TTC549 (cell line): ENCODE measurements at regions not wholly inside any gene's neighbourhood (a gene's known extent, or its start where the extent isn't known, plus 50 kb on each side); places are given as distances from the start of the nearest gene placed in this dataset.
"Not testable (repeated sequence)": the region's sequence is repeated elsewhere in the genome, so short reads cannot be mapped to it uniquely, and the experiment has no call there.

ENCODE experiments used
- FAIRE-seq: peaks from 2 replicates; lab custom pipeline; 2012; peaks lifted over from hg19 to GRCh38; lab: Jason Lieb, UNC

DNA sequence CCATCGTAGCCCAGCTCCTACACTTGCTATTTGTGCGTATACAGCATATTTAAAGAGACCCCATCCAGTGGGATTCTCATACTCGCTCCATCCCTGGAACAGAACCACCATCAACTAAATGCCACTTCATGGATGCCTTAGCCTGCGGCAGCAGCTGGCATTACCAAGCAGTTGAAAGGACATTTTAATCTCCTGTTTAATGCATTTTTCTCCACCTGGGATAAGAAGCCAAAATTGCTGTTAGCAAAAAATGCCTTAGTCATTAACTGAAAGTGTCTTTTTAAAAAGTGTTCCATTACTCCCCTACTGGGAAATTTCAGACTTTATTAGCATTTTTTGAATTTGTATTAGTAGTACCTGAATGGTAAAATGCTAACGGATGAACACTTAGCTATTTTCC is 662.6 kb upstream of the MEF2C start:
- FAIRE-seq = no peak

DNA sequence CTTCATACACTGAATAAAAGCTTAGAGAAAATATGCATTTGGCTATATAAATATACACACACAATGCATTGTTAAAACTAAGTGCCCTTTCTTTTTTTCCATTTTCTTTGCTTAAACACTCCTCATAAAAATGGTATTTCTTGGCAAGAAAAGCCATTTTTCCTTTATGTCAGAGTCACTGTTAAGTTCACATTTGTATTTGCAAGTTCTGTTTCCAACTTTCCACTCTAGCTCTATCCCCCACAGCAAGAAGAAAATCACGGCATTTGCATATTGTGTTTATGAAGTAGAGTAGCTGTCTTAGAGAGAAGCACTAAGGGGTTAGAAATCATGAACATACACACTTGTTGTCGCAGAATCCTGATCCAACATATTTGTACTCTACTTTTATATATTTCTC is 662.1 kb upstream of the MEF2C start:
- no peak for FAIRE-seq

DNA sequence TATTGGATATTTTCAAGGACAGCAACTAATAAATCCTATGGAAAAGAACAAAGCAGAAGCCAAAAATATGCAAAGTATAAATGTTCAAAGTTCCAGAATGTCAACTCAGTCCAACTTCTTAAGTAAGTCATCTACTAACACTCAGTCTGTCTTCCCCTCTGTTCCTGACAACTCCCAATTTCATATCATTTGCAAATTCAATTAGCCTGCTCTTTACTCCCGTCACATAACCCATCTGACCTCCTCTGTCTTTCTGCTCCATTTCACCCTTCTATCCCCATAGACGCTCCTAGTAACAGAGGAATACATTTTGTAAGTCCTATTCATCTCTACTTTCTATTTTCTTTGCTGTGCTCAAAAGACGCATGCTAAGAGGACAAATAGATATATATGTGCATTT is 659.8 kb upstream of the MEF2C start:
- no peak for FAIRE-seq

DNA sequence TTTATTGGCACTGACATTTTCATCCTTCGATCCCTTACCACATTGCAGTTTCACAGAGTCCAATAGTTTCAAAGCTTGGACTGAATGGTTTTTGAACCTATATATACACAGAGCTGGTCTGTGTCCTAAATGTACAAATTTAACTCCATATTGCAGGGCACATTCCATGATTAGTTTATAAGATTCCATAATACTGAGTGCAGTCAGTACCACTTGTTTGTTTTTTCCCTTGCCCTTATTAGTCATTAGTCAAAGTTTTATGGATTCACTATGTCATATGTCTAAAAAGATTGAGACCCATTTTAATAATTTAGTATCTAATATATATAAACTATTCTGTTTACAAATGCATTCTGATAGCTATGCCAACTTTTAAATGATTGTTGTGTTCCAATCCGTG is 654.8 kb upstream of the MEF2C start:
- no peak for FAIRE-seq

DNA sequence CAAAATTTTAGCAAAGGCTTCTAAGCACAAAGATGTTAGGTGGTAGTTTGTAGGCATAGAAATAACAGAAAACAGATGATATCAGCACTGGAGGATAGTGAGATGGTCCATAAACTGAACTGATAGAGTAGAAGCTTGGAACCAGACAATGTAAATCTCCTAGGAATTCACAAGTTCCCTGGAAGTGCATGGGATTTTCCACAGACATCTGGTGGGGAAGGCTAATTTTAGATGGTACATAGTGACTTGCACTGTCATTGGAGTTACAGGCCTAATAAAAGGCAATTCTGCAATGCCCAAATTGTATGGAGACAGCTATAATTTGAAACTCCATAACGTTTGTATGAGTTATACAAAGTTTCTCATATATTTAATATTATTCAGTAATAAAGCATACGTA is 653.0 kb upstream of the MEF2C start:
- no peak for FAIRE-seq

DNA sequence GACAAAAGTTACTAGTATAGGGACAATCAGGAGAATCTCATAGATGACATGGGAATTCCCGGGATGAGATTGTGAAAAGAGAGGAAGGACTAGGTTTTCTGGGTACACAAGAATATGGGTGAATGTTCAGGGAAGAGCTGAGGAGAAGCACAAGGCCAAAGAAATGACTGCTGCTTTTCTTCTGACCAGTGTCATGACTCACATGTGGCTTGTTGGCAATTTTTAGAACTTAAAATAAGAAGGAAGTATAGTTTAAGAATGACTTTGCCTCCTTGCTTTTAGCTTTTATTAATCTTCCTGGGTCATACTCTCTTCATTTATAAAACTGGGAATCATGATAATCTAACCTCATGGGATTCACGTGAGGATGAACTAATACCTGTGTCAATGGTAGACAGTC is 652.4 kb upstream of the MEF2C start:
- FAIRE-seq = no peak

DNA sequence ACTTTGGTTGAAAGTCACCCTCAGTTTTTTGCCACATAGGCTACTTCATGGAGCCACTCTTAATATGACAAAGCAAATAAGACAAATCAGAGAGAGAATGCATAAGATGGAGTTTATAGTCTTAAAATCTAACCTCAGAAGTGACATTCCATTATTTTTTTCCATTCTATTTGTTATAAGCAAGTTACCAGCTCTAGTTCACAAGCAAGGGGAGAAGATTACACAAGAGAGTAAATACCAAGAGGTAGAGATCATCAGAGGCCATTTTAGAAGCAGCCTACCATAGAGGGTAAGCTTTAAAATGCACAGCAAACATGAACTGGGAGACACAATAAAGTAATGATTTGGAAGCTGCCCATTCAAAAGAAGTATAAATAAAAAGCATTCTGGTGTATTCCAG is 651.3 kb upstream of the MEF2C start:
- no peak for FAIRE-seq

DNA sequence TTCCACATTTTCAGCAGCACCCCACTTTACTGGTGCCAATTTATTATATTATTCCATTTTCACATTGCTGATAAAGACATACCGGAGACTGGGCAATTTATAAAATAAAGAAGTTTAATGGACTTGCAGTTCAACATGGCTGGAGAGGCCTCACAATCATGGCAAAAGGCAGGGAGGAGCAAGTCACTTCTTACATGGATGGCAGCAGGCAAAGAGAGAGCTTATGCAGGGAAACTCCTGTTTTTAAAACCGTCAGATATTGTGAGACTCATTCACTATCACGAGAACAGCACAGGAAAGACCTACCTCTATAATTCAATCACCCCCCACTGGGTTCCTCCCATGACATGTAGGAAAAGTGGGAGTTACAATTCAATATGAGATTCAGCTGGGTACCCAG is 641.8 kb upstream of the MEF2C start:
- FAIRE-seq = no peak

DNA sequence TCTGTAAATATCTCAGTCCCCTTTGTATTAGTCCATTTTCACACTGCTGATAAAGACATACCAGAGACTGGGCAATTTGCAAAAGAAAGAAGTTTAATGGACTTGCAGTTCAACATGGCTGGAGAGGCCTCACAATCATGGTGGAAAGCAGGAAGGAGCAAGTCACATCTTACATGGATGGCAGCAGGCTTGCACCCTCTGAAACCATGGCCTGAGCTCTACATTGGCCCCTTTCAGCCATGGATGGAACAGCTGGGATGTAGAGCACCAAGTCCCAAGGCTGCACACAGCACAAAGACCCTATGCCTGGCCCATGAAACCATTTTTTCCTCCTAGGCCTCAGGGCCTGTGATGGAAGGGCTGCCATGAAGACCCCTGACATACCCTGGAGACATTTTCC is 640.9 kb upstream of the MEF2C start:
- FAIRE-seq = not testable (repeated sequence)

DNA sequence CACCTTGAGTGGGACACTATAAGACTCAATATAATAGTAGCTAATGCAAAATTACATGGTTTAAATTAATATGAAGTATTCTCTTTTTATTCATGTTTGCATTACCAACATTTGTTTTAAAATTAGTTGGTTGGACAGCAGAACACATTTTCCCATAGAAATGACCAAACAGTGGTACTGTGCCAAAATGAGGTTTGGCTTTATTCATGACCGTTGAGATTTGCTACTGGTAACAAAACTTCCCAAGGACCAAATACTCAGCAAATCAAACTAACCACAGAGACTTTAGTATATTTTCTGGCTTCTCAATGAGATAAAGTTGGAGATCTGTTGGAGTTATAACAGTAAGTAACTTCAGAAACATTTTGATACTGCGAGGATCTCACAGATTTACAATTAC is 637.8 kb upstream of the MEF2C start:
- FAIRE-seq = no peak

DNA sequence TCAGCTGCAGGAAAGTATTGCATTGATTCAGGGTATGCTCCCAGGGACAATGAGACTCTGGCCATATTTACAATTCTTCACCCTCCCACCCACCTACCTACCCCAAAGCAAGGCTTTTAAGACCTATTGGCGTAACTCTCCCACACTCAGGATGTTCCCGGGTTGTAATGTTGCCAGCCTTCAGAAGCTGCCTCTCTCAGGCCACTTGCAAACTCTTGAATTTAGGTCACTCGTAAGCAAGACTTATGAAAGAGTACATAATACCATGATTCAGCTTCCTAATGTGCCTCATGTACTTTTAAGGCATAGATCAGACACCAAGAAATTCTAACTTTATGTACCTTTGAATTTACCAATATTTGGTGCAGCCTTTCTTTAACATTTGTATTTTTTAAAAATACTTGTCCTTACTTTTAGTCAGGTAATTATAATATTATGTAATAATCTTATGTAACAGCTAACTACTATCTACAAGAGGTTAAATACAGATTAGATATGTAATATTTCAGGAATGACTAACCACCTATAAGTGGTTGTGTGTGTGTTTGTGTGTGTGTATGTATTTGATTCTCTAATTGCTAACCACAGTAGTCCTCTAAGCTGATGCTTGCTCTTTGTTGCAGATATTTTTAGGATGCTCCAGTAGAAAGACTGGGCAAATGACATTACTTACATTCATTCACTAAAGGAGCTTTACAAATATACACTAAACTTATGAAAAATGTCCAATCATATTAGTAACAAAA is 630.5 kb upstream of the MEF2C start:
- FAIRE-seq = no peak

DNA sequence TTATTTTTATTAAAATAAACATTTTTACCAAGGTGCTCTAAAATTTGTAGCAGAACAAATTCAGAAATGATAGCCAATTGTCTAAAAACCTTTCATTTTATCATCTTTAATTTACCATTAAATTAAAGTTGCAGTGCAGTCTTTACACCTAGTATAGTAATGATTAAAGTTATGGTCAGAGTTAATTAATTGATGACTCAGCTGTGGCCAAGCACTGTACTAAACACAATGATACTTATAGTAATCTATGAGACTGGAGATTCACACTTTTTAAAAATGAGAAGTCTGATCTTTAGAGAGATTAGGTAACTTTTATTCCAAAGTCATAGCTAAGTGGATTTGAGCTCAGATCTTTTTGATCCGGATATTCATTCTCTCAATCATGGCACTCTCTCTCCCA is 621.1 kb upstream of the MEF2C start:
- no peak for FAIRE-seq

DNA sequence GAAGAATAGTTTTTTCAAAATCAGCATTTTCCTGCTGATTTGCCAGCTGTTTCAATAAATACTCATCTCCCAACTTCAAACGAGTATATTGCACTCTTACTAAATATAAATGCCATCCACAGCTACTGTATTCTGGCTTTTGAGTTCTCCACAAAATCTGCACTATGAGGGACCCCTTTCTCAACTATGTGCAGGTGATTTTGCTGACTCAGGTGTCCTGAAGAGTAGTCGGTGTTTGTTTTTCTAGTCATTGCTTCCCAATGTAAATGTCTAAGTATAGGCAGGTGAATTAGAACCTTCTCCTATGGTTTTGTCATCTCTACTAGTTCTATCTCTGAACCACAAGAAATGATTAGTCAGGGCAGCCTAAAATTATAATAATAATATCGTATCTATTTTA is 616.8 kb upstream of the MEF2C start:
- FAIRE-seq = no peak

DNA sequence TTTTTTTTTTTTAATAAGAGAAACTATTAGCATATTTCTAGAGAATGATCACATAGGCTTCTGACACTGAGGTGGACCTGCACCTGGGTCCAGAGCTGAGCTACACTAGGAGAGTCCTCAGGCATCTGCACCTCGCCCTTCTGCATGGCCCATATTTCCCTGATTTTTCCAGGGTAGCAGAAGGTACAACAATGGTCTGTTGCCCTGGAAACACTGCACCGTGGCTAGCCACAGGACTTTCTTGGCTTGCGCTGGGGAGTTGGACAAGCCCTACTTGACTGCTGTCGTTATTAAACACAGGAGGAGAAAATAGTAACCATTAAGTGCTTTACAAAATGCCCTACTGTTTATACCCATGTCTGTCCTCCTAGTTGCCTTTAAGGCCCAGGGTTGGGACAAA is 615.7 kb upstream of the MEF2C start:
- FAIRE-seq = no peak

DNA sequence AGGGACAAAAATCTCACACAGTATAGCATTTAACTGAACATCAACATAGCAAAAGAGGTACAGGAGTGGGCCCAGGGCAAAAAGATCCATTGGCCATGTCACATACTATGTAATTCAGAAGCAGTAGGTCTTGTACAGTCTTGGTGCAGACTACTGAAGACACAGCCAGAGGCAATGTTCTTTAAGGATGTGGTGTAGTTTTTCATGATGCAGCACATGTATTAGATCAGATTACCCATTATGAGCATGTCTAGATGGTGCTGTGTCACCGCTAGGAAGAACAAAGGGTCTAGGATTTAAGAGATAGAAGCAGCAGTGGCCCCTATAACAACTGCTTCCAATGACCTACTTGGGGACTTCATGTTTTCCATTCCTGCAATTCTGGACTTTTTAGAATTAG is 610.4 kb upstream of the MEF2C start:
- no peak for FAIRE-seq

DNA sequence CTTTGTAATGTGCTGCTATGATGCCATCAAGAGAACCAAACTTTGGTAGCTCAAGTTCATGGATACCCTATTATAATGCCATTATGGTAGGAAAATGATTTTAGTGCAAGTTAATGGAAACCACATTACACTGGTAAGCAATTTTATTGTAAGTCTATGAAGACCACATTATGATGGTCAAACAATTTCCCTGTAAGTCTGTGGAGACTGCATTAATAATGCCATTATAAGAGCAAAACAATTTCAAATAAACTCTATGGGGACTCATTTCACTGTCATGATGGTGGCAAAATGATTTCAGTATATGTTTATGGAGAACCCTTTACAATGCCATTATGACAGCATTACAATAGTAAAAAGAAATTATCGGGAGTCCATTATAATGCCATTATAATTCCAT is 602.0 kb upstream of the MEF2C start:
- no peak for FAIRE-seq

DNA sequence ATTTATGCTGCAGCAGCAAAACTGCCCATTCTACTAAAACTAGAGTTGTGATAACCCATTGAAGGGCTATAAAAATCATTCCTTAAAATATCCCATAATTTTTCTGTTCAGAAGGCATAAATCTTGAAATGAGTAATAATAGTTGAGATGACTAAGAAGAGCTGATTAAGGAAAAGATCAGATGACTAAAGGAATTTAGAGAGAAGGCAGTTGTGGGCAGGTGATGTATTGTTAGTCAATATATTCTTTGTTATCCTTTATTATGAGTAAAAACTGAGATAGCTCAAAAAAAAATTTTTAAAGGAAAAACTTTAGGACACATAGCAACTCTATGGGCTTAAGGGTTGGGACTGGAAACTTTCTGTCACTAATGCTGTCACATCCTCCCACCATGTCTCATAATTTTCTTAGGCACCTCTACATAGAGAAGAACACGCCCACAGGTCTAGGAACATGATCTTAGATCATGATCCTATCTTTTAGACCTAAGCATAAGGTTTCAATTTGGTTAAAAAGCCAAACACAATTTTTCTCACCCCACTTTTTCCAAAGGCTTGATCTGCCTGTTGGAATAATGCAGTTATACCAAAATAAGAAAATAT is 597.5 kb upstream of the MEF2C start:
- no peak for FAIRE-seq

DNA sequence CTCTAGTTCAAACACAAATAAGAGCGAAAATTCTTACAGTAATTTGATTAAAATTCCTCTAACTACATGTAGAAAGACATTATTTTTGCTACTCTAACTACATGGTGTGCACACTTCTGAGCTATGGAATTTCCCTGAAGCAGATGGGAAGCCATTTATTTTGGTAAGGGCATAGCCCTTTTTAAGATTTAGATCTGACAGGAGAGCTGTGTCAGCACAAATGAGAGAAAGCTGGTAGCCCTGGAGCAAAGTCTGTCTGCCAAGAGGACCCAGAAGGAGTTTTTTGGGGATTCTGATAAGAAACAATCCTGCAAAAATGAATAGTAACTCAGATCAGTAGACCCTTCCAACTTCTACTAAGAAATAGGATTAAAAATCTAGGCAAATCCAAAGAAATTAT is 595.9 kb upstream of the MEF2C start:
- no peak for FAIRE-seq

DNA sequence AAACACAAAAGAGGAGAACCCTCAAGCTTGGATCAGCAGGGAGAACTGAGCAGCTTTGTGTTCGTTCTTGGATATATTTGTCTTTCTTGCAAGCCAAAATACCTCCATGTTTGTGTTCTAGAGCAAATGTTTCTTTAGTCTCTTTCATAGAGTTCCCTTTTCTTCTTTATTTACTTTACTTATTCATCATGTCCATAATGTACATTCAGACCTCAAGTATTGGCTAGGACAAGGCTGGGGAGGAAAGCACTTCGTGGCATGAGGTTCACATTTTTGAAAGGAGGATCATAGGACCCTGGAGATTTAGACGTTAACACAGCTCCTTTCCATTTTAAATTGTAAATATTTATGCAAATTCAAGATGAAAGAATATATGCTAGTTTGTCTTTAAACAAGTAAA is 590.2 kb upstream of the MEF2C start:
- no peak for FAIRE-seq

DNA sequence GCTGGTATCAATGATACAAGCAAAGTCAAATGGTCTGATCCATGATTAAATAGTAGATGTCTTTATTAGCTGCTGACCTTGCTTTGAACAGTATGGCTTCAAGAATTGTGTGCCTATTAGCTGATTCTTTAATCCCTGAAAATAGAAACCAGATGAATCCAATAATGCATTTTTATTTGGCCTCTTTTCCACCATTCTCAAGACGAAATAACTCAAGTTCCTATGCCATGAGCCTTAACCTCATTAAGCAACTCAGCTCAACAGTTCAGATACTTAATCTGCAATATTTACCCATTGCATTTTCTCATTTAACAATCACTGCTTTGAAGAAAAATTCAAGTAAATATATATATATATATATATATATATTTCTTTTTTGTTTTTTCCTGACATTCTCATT is 588.6 kb upstream of the MEF2C start:
- no peak for FAIRE-seq

DNA sequence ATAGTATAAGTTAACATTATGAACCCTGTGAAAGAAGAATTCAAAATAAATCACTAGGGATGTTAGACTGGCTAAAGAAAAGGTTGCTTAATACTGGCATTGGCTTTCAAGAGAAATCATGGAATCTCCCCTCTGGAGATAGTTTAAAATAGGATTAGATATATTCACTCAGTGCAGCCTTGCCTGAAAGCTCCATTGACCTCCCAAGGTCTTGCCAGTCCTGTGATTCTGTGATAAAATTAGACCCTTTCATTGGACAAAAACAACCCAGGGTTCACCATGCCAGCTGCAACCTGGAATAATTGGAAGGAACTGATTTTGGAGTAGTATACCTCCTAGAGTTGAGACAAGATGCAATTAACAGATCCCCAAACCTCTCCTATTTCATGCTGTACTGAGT is 588.1 kb upstream of the MEF2C start:
- no peak for FAIRE-seq

DNA sequence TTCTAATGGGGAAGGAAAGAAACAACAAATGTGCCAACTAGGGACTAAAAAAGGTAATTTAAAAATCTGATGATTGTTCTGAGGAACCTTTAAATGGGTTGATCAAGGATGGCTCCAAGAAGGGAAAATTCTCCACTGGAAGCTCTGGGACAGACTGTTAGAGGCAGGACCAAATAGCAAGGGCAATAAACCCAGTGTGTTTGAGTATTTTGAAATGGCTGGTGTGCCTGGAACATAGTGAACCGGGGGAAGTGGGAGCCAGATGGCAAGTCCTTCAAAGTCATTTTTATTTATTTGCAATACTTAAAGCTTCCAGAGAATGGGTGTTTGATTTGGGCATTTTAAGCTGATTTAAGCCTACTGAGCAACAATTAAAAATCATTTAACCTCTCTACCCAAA is 587.7 kb upstream of the MEF2C start:
- FAIRE-seq = no peak

DNA sequence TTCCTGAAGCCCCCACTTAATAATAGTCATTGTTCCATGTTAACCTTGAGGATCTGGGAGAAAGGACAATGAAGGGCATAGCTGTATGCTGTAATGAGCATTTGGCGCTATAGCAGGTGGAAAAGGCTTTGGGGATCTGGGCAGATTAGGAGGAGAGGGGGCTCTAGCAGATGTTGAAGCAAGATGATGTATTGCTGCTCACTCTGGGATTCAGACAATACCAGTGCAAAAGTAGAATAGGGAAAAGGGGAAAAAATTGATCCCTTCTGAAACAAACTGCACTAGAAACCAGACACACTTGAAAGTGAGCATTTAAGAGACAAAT is 575.3 kb upstream of the MEF2C start:
- FAIRE-seq = no peak

DNA sequence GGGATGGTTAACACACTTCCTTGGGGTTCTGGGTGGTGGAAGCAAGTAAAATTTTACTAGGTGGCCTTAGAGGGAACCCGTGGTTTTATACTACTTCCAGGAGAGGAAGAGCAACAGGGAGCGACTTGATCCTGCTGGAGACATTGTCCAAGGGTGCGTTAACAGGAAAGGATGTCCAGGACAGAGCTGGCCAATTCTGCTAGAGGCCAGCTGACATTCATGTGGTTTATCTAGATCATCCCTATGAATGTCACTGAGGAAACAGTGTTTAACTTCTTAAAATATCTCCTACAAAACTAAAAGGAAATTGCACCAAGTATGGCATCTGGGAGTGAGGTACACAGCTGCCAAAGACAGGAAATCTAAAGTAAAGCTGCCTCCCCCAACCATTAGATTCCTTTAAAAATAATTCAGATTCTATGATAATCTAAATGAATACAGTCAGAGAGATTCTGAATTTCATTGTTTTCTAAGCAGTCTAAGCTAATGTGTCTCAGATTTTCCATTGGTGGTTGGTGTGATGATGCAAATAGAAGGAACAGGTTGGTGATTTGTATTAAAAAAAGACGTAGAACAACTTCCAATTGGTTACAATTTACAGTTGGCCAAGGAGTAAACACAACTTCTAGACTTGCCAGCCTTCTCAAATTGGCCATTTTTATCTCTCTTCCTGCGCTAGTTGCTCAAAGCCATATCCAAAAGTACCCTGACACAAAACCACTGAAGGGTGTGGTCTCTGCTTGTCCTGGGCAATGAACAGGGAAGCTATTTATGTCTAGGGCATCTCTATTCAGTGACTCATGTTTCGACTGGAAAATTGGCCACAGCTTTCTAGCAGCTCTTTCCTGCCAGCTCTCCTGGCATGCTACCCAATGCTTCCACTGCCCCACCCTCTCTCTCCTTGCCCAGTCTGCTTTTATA is 574.7 kb upstream of the MEF2C start:
- no peak for FAIRE-seq
